SK-N-SH (cell line): ENCODE measurements at regions not wholly inside any gene's neighbourhood (a gene's known extent, or its start where the extent isn't known, plus 50 kb on each side); places are given as distances from the start of the nearest gene placed in this dataset.

ENCODE experiments used
- CTCF ChIA-PET: fragments of 300-600, 350-600 bp; formaldehyde crosslinking; extraction: SDS; loops from one replicate; lab custom pipeline; 2021; lab: Yijun Ruan, JAX
- POLR2A ChIA-PET: fragments of 350-600 bp; sonication (Branson Sonifier 250); formaldehyde crosslinking; extraction: SDS; loops from one replicate; lab custom pipeline; 2020; ENCODE audit warnings: antibody characterized with exemption, inconsistent platforms; lab: Yijun Ruan, JAX
- DNase-seq: peaks from one replicate; pipeline ENCODE4 v3.0.0; 2012
- H2AFZ ChIP-seq: fragments of 200-600 bp; sonication (generic); 2 replicates; pipeline ENCODE4 v1.8.1; 2016; ENCODE audit warnings: antibody characterized with exemption, mild to moderate bottlenecking, low read depth
- H3F3A ChIP-seq: fragments of 200-600 bp; sonication (generic); replicated peaks from 2 replicates; pipeline ENCODE3; 2016; ENCODE audit warnings: antibody characterized with exemption, mild to moderate bottlenecking; ENCODE audit not compliant: insufficient read depth
- H3K27ac ChIP-seq, 2 experiments: fragments of 200-500 bp in 1 of 2; fragments of 200-600 bp in 1 of 2; sonication (Bioruptor generic) in 1 of 2; sonication (generic), shearing (Covaris generic) in 1 of 2; 2 replicates each; pipeline versions ENCODE4 v1.5.1 to v1.6.1; 2014 to 2016; ENCODE audit warnings: low read depth in 2 of 2, inconsistent platforms in 1 of 2, low read length in 1 of 2, mild to moderate bottlenecking in 1 of 2, mixed read lengths in 1 of 2
- H3K27me3 ChIP-seq: fragments of 200-600 bp; sonication (generic), shearing (Covaris generic); 2 replicates; pipeline ENCODE4 v1.6.1; 2016; ENCODE audit warnings: mixed run types; ENCODE audit not compliant: insufficient read depth
- H3K36me3 ChIP-seq, 2 experiments: fragments of 200-500 bp in 1 of 2; fragments of 200-600 bp in 1 of 2; sonication (Bioruptor generic) in 1 of 2; sonication (generic) in 1 of 2; replicated peaks in 1 of 2; 2 replicates each; pipeline versions ENCODE3 to v1.5.1; 2014 to 2016; ENCODE audit warnings: low read length in 1 of 2, mild to moderate bottlenecking in 1 of 2; ENCODE audit not compliant: insufficient read depth in 2 of 2, control insufficient read depth in 1 of 2
- H3K4me1 ChIP-seq, 2 experiments: fragments of 200-500 bp in 1 of 2; fragments of 200-600 bp in 1 of 2; sonication (Bioruptor generic) in 1 of 2; sonication (generic), shearing (Covaris generic) in 1 of 2; 2 replicates each; pipeline versions ENCODE4 v1.5.1 to v1.6.1; 2014 to 2016; ENCODE audit warnings: low read depth in 1 of 2, low read length in 1 of 2, mixed run types in 1 of 2; ENCODE audit not compliant: insufficient read depth in 2 of 2, control insufficient read depth in 1 of 2
- H3K4me2 ChIP-seq: fragments of 200-600 bp; sonication (generic), shearing (Covaris generic); 2 replicates; pipeline ENCODE4 v1.6.1; 2017; ENCODE audit warnings: mixed run types
- H3K4me3 ChIP-seq, 2 experiments: fragments of 200-500 bp in 1 of 2; fragments of 200-600 bp in 1 of 2; sonication (Bioruptor generic) in 1 of 2; sonication (generic), shearing (Covaris generic) in 1 of 2; 2 replicates each; pipeline versions ENCODE4 v1.5.1 to v1.8.1; 2014 to 2016; ENCODE audit warnings: low read depth in 2 of 2, inconsistent platforms in 1 of 2, low read length in 1 of 2, mild to moderate bottlenecking in 1 of 2, mixed read lengths in 1 of 2, moderate library complexity in 1 of 2
- H3K79me2 ChIP-seq: fragments of 200-600 bp; sonication (generic); 2 replicates; pipeline ENCODE4 v1.8.1; 2017; ENCODE audit warnings: mild to moderate bottlenecking; ENCODE audit not compliant: insufficient read depth
- H3K9ac ChIP-seq: fragments of 200-600 bp; sonication (generic); 2 replicates; pipeline ENCODE4 v1.6.1; 2017; ENCODE audit warnings: mixed run types
- H3K9me2 ChIP-seq: fragments of 200-600 bp; sonication (generic); 2 replicates; pipeline ENCODE4 v1.6.1; 2017; ENCODE audit warnings: mixed run types
- H3K9me3 ChIP-seq: fragments of 200-600 bp; sonication (generic); 2 replicates; pipeline ENCODE4 v1.6.1; 2017; ENCODE audit warnings: mixed run types, mild to moderate bottlenecking, moderate library complexity
- H4K20me1 ChIP-seq: fragments of 200-600 bp; sonication (generic); 2 replicates; pipeline ENCODE4 v1.6.1; 2017; ENCODE audit warnings: mild to moderate bottlenecking, mixed run types; ENCODE audit not compliant: insufficient read depth
- CHD2 ChIP-seq: fragments of 150-350 bp; IDR thresholded peaks from 2 replicates; pipeline ENCODE4 v1.6.1; 2018; ENCODE audit warnings: low read length; ENCODE audit not compliant: partially characterized antibody
- ELF1 ChIP-seq: IDR thresholded peaks from 2 replicates; pipeline ENCODE4 v1.4.0; 2012
- FOXJ3 ChIP-seq: sonication (generic); formaldehyde crosslinking; IDR thresholded peaks from 2 replicates; pipeline ENCODE4 v1.5.1; 2020; ENCODE audit warnings: mild to moderate bottlenecking, missing genetic modification reagents
- FOXM1 ChIP-seq: IDR thresholded peaks from 2 replicates; pipeline ENCODE4 v1.4.0; 2012; ENCODE audit warnings: low read depth, mild to moderate bottlenecking
- GABPA ChIP-seq: IDR thresholded peaks from 2 replicates; pipeline ENCODE4 v1.4.0; 2012; ENCODE audit warnings: low read depth, mild to moderate bottlenecking
- GATA2 ChIP-seq: sonication (generic); formaldehyde crosslinking; IDR thresholded peaks from 2 replicates; pipeline ENCODE4 v1.5.0; 2020; ENCODE audit warnings: mild to moderate bottlenecking, missing genetic modification reagents
- JUND ChIP-seq: IDR thresholded peaks from 2 replicates; pipeline ENCODE4 v1.4.0; 2012
- MXI1 ChIP-seq: IDR thresholded peaks from 2 replicates; pipeline ENCODE4 v1.6.1; 2012; ENCODE audit warnings: mild to moderate bottlenecking, low read depth, low read length, improper control_type of control experiment
- RFX5 ChIP-seq: IDR thresholded peaks from 2 replicates; pipeline ENCODE4 v1.6.1; 2012; ENCODE audit warnings: mild to moderate bottlenecking, improper control_type of control experiment, low read length
- RXRA ChIP-seq: IDR thresholded peaks from 2 replicates; pipeline ENCODE4 v1.4.0; 2012; ENCODE audit warnings: low read depth, mild to moderate bottlenecking, borderline replicate concordance
- SIN3A ChIP-seq: IDR thresholded peaks from 2 replicates; pipeline ENCODE4 v1.6.1; 2012; ENCODE audit warnings: low read depth, mild to moderate bottlenecking, low read length, moderate library complexity, borderline replicate concordance
- SMC3 ChIP-seq: IDR thresholded peaks from 2 replicates; pipeline ENCODE4 v1.6.1; 2012; ENCODE audit warnings: low read depth, low read length, improper control_type of control experiment
- YY1 ChIP-seq: IDR thresholded peaks from 2 replicates; pipeline ENCODE4 v1.4.0; 2012; ENCODE audit warnings: low read depth, mild to moderate bottlenecking
- whole genome bisulfite sequencing: methylation state at CpG from one replicate; pipeline ENCODE4 v1.1.6; 2017; ENCODE audit warnings: low lambda C conversion rate; 5-methylcytosine and 5-hydroxymethylcytosine counted together
- TF ChIP-seq, protein P1 (sequence below): fragments of 200-600 bp; sonication (generic); IDR thresholded peaks from 2 replicates; pipeline ENCODE4 v1.6.1; 2017; ENCODE audit warnings: antibody characterized with exemption, mild to moderate bottlenecking, moderate library complexity
- TF ChIP-seq, protein P2 (sequence below): fragments of 150-350 bp; IDR thresholded peaks from 2 replicates; pipeline ENCODE4 v1.6.1; 2016; ENCODE audit warnings: mild to moderate bottlenecking, low read depth, low read length
- TF ChIP-seq, protein P3 (sequence below): IDR thresholded peaks from 2 replicates; pipeline ENCODE4 v1.4.0; 2012; ENCODE audit warnings: low read depth
- TF ChIP-seq, protein P4 (sequence below): IDR thresholded peaks from 2 replicates; pipeline ENCODE4 v1.6.1; 2012; ENCODE audit warnings: mild to moderate bottlenecking, low read depth, low read length, moderate library complexity
- TF ChIP-seq, protein P5 (sequence below): fragments of 150-350 bp; IDR thresholded peaks from 2 replicates; pipeline ENCODE4 v1.6.1; 2017; ENCODE audit warnings: antibody characterized with exemption, low read length, low read depth, borderline replicate concordance
- TF ChIP-seq, protein P6 (sequence below): IDR thresholded peaks from 2 replicates; pipeline ENCODE4 v1.4.0; 2012; ENCODE audit warnings: low read depth, borderline replicate concordance

DNA sequence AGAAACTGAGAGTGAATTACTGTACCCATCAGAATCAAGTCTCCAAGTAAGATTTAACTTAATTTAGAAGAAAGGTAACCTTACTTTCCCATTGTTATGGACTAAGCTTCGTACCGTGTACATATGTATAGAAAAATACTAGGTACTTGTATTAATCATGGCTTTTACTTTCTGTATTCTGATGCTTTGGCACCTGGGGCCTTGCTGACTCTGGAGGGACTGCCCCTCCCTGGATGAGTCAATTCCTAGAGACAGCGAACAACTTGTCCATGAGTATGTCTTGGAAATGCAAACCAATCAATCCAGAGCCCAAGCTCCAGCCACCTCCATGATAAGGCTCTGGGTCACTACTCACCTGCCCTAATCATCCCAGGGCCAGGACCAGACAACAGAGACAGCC, 50.0 kb upstream of the DGKG start:
- H3K9me3 ChIP-seq: no peaks in the 10 kb centered on the region
- TF ChIP-seq, protein P1, sequence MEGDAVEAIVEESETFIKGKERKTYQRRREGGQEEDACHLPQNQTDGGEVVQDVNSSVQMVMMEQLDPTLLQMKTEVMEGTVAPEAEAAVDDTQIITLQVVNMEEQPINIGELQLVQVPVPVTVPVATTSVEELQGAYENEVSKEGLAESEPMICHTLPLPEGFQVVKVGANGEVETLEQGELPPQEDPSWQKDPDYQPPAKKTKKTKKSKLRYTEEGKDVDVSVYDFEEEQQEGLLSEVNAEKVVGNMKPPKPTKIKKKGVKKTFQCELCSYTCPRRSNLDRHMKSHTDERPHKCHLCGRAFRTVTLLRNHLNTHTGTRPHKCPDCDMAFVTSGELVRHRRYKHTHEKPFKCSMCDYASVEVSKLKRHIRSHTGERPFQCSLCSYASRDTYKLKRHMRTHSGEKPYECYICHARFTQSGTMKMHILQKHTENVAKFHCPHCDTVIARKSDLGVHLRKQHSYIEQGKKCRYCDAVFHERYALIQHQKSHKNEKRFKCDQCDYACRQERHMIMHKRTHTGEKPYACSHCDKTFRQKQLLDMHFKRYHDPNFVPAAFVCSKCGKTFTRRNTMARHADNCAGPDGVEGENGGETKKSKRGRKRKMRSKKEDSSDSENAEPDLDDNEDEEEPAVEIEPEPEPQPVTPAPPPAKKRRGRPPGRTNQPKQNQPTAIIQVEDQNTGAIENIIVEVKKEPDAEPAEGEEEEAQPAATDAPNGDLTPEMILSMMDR: no peak
- TF ChIP-seq GABPA (no peak), RFX5 (no peak), RXRA (no peak), ELF1 (no peak), GATA2 (CRISPR knock-in tag) (no peak), FOXM1 (no peak), SMC3 (no peak), CHD2 (no peak), SIN3A (no peak), FOXJ3 (CRISPR knock-in tag) (no peak), MXI1 (no peak), YY1 (no peak), JUND (no peak)
- TF ChIP-seq, protein P2, sequence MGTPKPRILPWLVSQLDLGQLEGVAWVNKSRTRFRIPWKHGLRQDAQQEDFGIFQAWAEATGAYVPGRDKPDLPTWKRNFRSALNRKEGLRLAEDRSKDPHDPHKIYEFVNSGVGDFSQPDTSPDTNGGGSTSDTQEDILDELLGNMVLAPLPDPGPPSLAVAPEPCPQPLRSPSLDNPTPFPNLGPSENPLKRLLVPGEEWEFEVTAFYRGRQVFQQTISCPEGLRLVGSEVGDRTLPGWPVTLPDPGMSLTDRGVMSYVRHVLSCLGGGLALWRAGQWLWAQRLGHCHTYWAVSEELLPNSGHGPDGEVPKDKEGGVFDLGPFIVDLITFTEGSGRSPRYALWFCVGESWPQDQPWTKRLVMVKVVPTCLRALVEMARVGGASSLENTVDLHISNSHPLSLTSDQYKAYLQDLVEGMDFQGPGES: no peak
- TF ChIP-seq, protein P3, sequence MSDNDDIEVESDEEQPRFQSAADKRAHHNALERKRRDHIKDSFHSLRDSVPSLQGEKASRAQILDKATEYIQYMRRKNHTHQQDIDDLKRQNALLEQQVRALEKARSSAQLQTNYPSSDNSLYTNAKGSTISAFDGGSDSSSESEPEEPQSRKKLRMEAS: no peak
- TF ChIP-seq, protein P4, sequence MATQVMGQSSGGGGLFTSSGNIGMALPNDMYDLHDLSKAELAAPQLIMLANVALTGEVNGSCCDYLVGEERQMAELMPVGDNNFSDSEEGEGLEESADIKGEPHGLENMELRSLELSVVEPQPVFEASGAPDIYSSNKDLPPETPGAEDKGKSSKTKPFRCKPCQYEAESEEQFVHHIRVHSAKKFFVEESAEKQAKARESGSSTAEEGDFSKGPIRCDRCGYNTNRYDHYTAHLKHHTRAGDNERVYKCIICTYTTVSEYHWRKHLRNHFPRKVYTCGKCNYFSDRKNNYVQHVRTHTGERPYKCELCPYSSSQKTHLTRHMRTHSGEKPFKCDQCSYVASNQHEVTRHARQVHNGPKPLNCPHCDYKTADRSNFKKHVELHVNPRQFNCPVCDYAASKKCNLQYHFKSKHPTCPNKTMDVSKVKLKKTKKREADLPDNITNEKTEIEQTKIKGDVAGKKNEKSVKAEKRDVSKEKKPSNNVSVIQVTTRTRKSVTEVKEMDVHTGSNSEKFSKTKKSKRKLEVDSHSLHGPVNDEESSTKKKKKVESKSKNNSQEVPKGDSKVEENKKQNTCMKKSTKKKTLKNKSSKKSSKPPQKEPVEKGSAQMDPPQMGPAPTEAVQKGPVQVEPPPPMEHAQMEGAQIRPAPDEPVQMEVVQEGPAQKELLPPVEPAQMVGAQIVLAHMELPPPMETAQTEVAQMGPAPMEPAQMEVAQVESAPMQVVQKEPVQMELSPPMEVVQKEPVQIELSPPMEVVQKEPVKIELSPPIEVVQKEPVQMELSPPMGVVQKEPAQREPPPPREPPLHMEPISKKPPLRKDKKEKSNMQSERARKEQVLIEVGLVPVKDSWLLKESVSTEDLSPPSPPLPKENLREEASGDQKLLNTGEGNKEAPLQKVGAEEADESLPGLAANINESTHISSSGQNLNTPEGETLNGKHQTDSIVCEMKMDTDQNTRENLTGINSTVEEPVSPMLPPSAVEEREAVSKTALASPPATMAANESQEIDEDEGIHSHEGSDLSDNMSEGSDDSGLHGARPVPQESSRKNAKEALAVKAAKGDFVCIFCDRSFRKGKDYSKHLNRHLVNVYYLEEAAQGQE: no peak
- TF ChIP-seq, protein P5, sequence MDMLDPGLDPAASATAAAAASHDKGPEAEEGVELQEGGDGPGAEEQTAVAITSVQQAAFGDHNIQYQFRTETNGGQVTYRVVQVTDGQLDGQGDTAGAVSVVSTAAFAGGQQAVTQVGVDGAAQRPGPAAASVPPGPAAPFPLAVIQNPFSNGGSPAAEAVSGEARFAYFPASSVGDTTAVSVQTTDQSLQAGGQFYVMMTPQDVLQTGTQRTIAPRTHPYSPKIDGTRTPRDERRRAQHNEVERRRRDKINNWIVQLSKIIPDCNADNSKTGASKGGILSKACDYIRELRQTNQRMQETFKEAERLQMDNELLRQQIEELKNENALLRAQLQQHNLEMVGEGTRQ: no peak
- TF ChIP-seq, protein P6, sequence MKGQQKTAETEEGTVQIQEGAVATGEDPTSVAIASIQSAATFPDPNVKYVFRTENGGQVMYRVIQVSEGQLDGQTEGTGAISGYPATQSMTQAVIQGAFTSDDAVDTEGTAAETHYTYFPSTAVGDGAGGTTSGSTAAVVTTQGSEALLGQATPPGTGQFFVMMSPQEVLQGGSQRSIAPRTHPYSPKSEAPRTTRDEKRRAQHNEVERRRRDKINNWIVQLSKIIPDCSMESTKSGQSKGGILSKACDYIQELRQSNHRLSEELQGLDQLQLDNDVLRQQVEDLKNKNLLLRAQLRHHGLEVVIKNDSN: no peak
- ChIA-PET POLR2A (no interaction called here), CTCF (interaction anchor here (1.5 kb wide), 1 partner anchor 9 kb away, joined by 6 read pairs; no protein-coding TSS in a partner anchor)
- no peaks in the 10 kb centered on the region for H3K27me3 ChIP-seq
- H3K79me2 ChIP-seq: no peaks in the 10 kb centered on the region
- no peak overlapping the region for H3K4me3 ChIP-seq
- no peak overlapping the region for H3K4me2 ChIP-seq
- H3K36me3 ChIP-seq: no peaks in the 10 kb centered on the region
- H3K27ac ChIP-seq: no peak overlapping the region
- peaks cover 0 to 10% of the 10 kb centered on the region in 2 experiments; a peak in 3 of 4 replicates for H3K4me1 ChIP-seq
- peaks cover 15% of the 10 kb centered on the region for H3F3A ChIP-seq
- H4K20me1 ChIP-seq: no peaks in the 10 kb centered on the region
- 94% methylated on average over 2 of the region's 3 CpGs for WGBS
- no peak overlapping the region for H3K9ac ChIP-seq
- DNase-seq: no peak
- H3K9me2 ChIP-seq: no peaks in the 10 kb centered on the region
- no peak overlapping the region for H2AFZ ChIP-seq
